PC-9 (cell line): ENCODE measurements at regions not wholly inside any gene's neighbourhood (a gene's known extent, or its start where the extent isn't known, plus 50 kb on each side); places are given as distances from the start of the nearest gene placed in this dataset.

Experiments
- BruUV-seq: library from RNA; stranded (reverse); fragments of 400-500 nt; replicated peaks from 2 replicates; lab custom pipeline; 2021; lab: Mats Ljungman, UMichigan
- CTCF ChIA-PET: fragments of 300-600 bp; sonication (Branson Sonifier 250); formaldehyde crosslinking; loops from one replicate; lab custom pipeline; 2022; ENCODE audit warnings: antibody characterized with exemption; lab: Charles Lee
- POLR2A ChIA-PET: fragments of 300-600 bp; sonication (Branson Sonifier 250); formaldehyde crosslinking; loops from one replicate; lab custom pipeline; 2022; ENCODE audit warnings: antibody characterized with exemption; ENCODE audit not compliant: unreplicated experiment; lab: Charles Lee
- DNase-seq, 2 experiments: peaks; one replicate each; pipeline versions ENCODE4 v3.0.0 to v3.0.0-alpha.2; 2015 to 2022; ENCODE audit warnings: mixed read lengths in 1 of 2
- H2AFZ ChIP-seq: fragments of 200-600 bp; sonication (generic); 2 replicates; pipeline ENCODE4 v1.8.1; 2017; ENCODE audit warnings: antibody characterized with exemption
- H3F3A ChIP-seq: fragments of 200-600 bp; sonication (generic); 2 replicates; pipeline ENCODE4 v1.8.1; 2017; ENCODE audit warnings: antibody characterized with exemption, mild to moderate bottlenecking, low read depth; ENCODE audit not compliant: insufficient read depth
- H3K27ac ChIP-seq: fragments of 200-600 bp; sonication (generic); 2 replicates; pipeline ENCODE4 v1.6.1; 2016; ENCODE audit warnings: mixed run types
- H3K27me3 ChIP-seq: fragments of 200-600 bp; sonication (generic); 2 replicates; pipeline ENCODE4 v1.6.1; 2016; ENCODE audit warnings: low read depth, mixed run types; ENCODE audit not compliant: insufficient read depth
- H3K36me3 ChIP-seq: fragments of 200-600 bp; sonication (generic); 2 replicates; pipeline ENCODE4 v1.6.1; 2016; ENCODE audit warnings: low read depth, mixed run types
- H3K4me1 ChIP-seq: fragments of 200-600 bp; sonication (generic); replicated peaks from 2 replicates; pipeline ENCODE4 v1.6.1; 2016; ENCODE audit warnings: mixed run types; ENCODE audit not compliant: insufficient read depth
- H3K4me2 ChIP-seq: fragments of 200-600 bp; sonication (generic); 2 replicates; pipeline ENCODE4 v1.6.1; 2017; ENCODE audit warnings: mixed run types
- H3K4me3 ChIP-seq: fragments of 200-600 bp; sonication (generic); 2 replicates; pipeline ENCODE4 v1.6.1; 2016; ENCODE audit warnings: mixed run types
- H3K79me2 ChIP-seq: fragments of 200-600 bp; sonication (generic); 2 replicates; pipeline ENCODE4 v1.6.1; 2017; ENCODE audit warnings: low read depth, mixed run types
- H3K9me2 ChIP-seq: fragments of 200-600 bp; sonication (generic); 2 replicates; pipeline ENCODE4 v1.8.1; 2017; ENCODE audit warnings: mild to moderate bottlenecking; ENCODE audit not compliant: insufficient read depth
- H3K9me3 ChIP-seq: fragments of 200-600 bp; sonication (generic); 2 replicates; pipeline ENCODE4 v1.8.1; 2016; ENCODE audit warnings: low read depth; ENCODE audit not compliant: insufficient read depth
- H4K20me1 ChIP-seq: fragments of 200-600 bp; sonication (generic); 2 replicates; pipeline ENCODE4 v1.8.1; 2017; ENCODE audit not compliant: insufficient read depth
- CTCF ChIP-seq: fragments of 200-600 bp; sonication (generic); conservative IDR thresholded peaks from 2 replicates; pipeline ENCODE4 v1.6.1; 2017; ENCODE audit warnings: mixed run types, antibody characterized with exemption, mild to moderate bottlenecking, moderate library complexity
- EZH2 ChIP-seq: fragments of 200-600 bp; sonication (generic); IDR thresholded peaks from 2 replicates; pipeline ENCODE4 v1.8.0; 2017; ENCODE audit warnings: antibody characterized with exemption, low read depth
- intact Hi-C: fragments of 100-400 bp; cut with micrococcal nuclease; formaldehyde crosslinking; loops from one replicate; pipeline ENCODE4 v1.10.0; 2022; ENCODE audit not compliant: unreplicated experiment

- no peak for TF ChIP-seq EZH2
- TF ChIP-seq CTCF, result no peak
- intact Hi-C loops, result no loop called here
- no peaks in the 10 kb centered on the region for H3K9me3 ChIP-seq
- no peaks in the 10 kb centered on the region for H3F3A ChIP-seq
- no peaks in the 10 kb centered on the region for H3K36me3 ChIP-seq
- ChIA-PET CTCF (no interaction called here), POLR2A (no interaction called here)
- H3K9me2 ChIP-seq, result no peaks in the 10 kb centered on the region
- no TSS peak for BruUV-seq
- no peaks in the 10 kb centered on the region for H3K79me2 ChIP-seq
- H3K4me3 ChIP-seq, result no peak overlapping the region
- no peaks in the 10 kb centered on the region for H3K4me1 ChIP-seq
- no peaks in the 10 kb centered on the region for H4K20me1 ChIP-seq
- H3K27ac ChIP-seq, result no peak overlapping the region
- no peak overlapping the region for H3K4me2 ChIP-seq
- no peaks in the 10 kb centered on the region for H3K27me3 ChIP-seq
- DNase-seq, result no peak
- no peak overlapping the region for H2AFZ ChIP-seq
Measured at GRCh38 chr12:98162906-98163678, 352.3 kb upstream of the TMPO start.

- no peak for DNase-seq
- Histone ChIP-seq H3K27me3 (no peaks in the 10 kb centered on the region), H2AFZ (no peak overlapping the region), H3K4me2 (no peak overlapping the region), H3K4me1 (no peaks in the 10 kb centered on the region), H3K9me3 (no peaks in the 10 kb centered on the region), H3K79me2 (no peaks in the 10 kb centered on the region), H3F3A (no peaks in the 10 kb centered on the region), H3K27ac (no peak overlapping the region), H3K4me3 (no peak overlapping the region), H3K36me3 (no peaks in the 10 kb centered on the region), H3K9me2 (no peaks in the 10 kb centered on the region), H4K20me1 (no peaks in the 10 kb centered on the region)
- POLR2A ChIA-PET, result no interaction called here
- CTCF ChIA-PET, result no interaction called here
- no TSS peak for BruUV-seq
- TF ChIP-seq EZH2 (no peak), CTCF (no peak)
- intact Hi-C loops, result no loop called here
Measured at GRCh38 chr12:98172304-98172703, 343.1 kb upstream of the TMPO start.

GRCh38 chr12:98172801-98173200 lies 342.6 kb upstream of the TMPO start:
- intact Hi-C loops, result no loop called here
- BruUV-seq, result no TSS peak
- Histone ChIP-seq H3F3A (no peaks in the 10 kb centered on the region), H3K79me2 (no peaks in the 10 kb centered on the region), H3K27me3 (no peaks in the 10 kb centered on the region), H3K9me3 (no peaks in the 10 kb centered on the region), H2AFZ (no peak overlapping the region), H3K4me3 (no peak overlapping the region), H3K4me1 (no peaks in the 10 kb centered on the region), H3K27ac (no peak overlapping the region), H3K4me2 (no peak overlapping the region), H4K20me1 (no peaks in the 10 kb centered on the region), H3K9me2 (no peaks in the 10 kb centered on the region), H3K36me3 (no peaks in the 10 kb centered on the region)
- DNase-seq, result no peak
- TF ChIP-seq EZH2 (no peak), CTCF (no peak)
- ChIA-PET POLR2A (no interaction called here), CTCF (no interaction called here)
